Esophagus squamous epithelium (tissue), 5 donors: ENCODE measurements at regions not wholly inside any gene's neighbourhood (a gene's known extent, or its start where the extent isn't known, plus 50 kb on each side); places are given as distances from the start of the nearest gene placed in this dataset.

Source experiments
- DNase-seq: peaks from one replicate; lab custom pipeline; 2025; lab: John Stamatoyannopoulos, UW
- H3K27ac ChIP-seq, 4 donors: fragments of 200-600 bp; sonication (generic); one replicate each; pipeline ENCODE4 v1.5.1; 2016 to 2019; ENCODE audit warnings: mild to moderate bottlenecking in 1 of 4
- H3K27me3 ChIP-seq, 4 donors: fragments of 200-600 bp; sonication (generic); 1 replicate in 3 of 4; 2 replicates in 1 of 4; pipeline versions ENCODE4 v1.5.1 to v1.6.0; 2017 to 2021; ENCODE audit warnings: antibody characterized with exemption in 1 of 4
- H3K36me3 ChIP-seq, 3 donors: fragments of 200-600 bp; sonication (generic); one replicate each; pipeline ENCODE4 v1.5.1; 2016 to 2019
- H3K4me1 ChIP-seq, 3 donors: fragments of 200-600 bp; sonication (generic); one replicate each; pipeline ENCODE4 v1.5.1; 2017 to 2019
- H3K4me3 ChIP-seq, 4 donors: fragments of 200-600 bp; sonication (generic); 1 replicate in 3 of 4; 2 replicates in 1 of 4; pipeline ENCODE4 v1.5.1; 2016 to 2019; ENCODE audit warnings: mild to moderate bottlenecking in 2 of 4, moderate library complexity in 1 of 4
- H3K9me3 ChIP-seq, 3 donors: fragments of 200-600 bp; sonication (generic); one replicate each; pipeline ENCODE4 v1.5.1; 2016 to 2019
- CTCF ChIP-seq, 6 experiments: fragments of 450-650 bp in 4 of 6; fragments of 200-600 bp in 2 of 6; sonication (generic) in 2 of 6; IDR thresholded peaks; one replicate each; pipeline ENCODE4 v1.5.1; 2016 to 2019; ENCODE audit warnings: antibody characterized with exemption in 6 of 6, mild to moderate bottlenecking in 4 of 6, moderate library complexity in 4 of 6
- POLR2A ChIP-seq, 4 donors: fragments of 450-650 bp; IDR thresholded peaks; one replicate each; pipeline ENCODE4 v1.6.1; 2017; ENCODE audit warnings: antibody characterized with exemption in 4 of 4, mild to moderate bottlenecking in 4 of 4, moderate library complexity in 3 of 4
- WGBS, 2 donors: methylation state at CpG; one replicate each; pipeline ENCODE4 v1.1.5; 2018; 5-methylcytosine and 5-hydroxymethylcytosine counted together
- intact Hi-C: fragments of 100-400 bp; cut with DNase I; formaldehyde crosslinking; loops from one replicate; pipeline ENCODE4 v1.15.0; 2022
- small RNA-seq, 4 donors: library from RNA; depleted of rRNA; stranded (forward); fragments of <200 nt; gene quantifications; one replicate each; pipeline ENCODE3, GENCODE V24; 2016
- donor health status: DM: yes; HTN: yes; CAD: no.

- 49 to 89% methylated on average over 3 of the region's 5 CpGs for WGBS, 2 donors
- DNase-seq = no peak
- TF ChIP-seq POLR2A (IDR thresholded peaks at IDR 0.05) (no peak), CTCF (IDR thresholded peaks at IDR 0.05) (no peak)
- Histone ChIP-seq H3K27me3 (peaks cover 0 to 18% (median 0%) of the 10 kb centered on the region in 4 donors), H3K36me3 (no peaks in the 10 kb centered on the region), H3K4me1 (no peaks in the 10 kb centered on the region), H3K27ac (no peak overlapping the region), H3K9me3 (no peaks in the 10 kb centered on the region), H3K4me3 (no peak overlapping the region)
- intact Hi-C loops = no loop called here
These were observed 107.9 kb downstream of the WSCD1 start for GRCh38 chr17:6177941-6178694.

Small RNA genes lying in the stretch of these regions (small RNA-seq; reads per million reads assigned to genes)
- 0 reads per million in 4 donors for gene RNU6-1264P
